Mesenchymal stem cell (in vitro differentiated cells and primary cell): ENCODE measurements at regions not wholly inside any gene's neighbourhood (a gene's known extent, or its start where the extent isn't known, plus 50 kb on each side); places are given as distances from the start of the nearest gene placed in this dataset.

Experiments used
- DNase-seq: peaks from one replicate; pipeline ENCODE4 v3.0.0-alpha.2; 2013
- H2AFZ ChIP-seq: one replicate; pipeline ENCODE4 v1.6.1; 2013; ENCODE audit warnings: low read depth, mild to moderate bottlenecking, control low read depth, inconsistent platforms, low read length, moderate library complexity
- H2AK5ac ChIP-seq: 2 replicates; pipeline ENCODE4 v1.6.1; 2013; ENCODE audit warnings: low read length, moderate library complexity, mild to moderate bottlenecking, inconsistent platforms; ENCODE audit not compliant: severe bottlenecking
- H2BK120ac ChIP-seq: one replicate; pipeline ENCODE4 v1.6.1; 2013; ENCODE audit warnings: low read depth, mild to moderate bottlenecking, inconsistent platforms, low read length, moderate library complexity
- H2BK12ac ChIP-seq, 2 experiments: one replicate each; pipeline ENCODE4 v1.6.1; 2013; ENCODE audit warnings: inconsistent platforms in 2 of 2, low read length in 2 of 2, mild to moderate bottlenecking in 2 of 2, moderate library complexity in 2 of 2, control low read depth in 1 of 2
- H2BK15ac ChIP-seq: one replicate; pipeline ENCODE4 v1.6.1; 2013; ENCODE audit warnings: mild to moderate bottlenecking, low read depth, inconsistent platforms; ENCODE audit not compliant: poor library complexity, severe bottlenecking
- H2BK5ac ChIP-seq: 2 replicates; pipeline ENCODE4 v1.6.1; 2013; ENCODE audit warnings: low read depth, mild to moderate bottlenecking, low read length, control low read depth, inconsistent platforms; ENCODE audit not compliant: poor library complexity, severe bottlenecking
- H3K14ac ChIP-seq, 2 experiments: one replicate each; pipeline ENCODE4 v1.6.1; 2013; ENCODE audit warnings: inconsistent platforms in 2 of 2, low read length in 2 of 2, control low read depth in 1 of 2, mild to moderate bottlenecking in 1 of 2, moderate library complexity in 1 of 2
- H3K18ac ChIP-seq, 2 experiments: one replicate each; pipeline ENCODE4 v1.6.1; 2013; ENCODE audit warnings: inconsistent platforms in 2 of 2, low read length in 2 of 2, control low read depth in 1 of 2, low read depth in 1 of 2, mild to moderate bottlenecking in 1 of 2
- H3K23ac ChIP-seq, 2 experiments: one replicate each; pipeline ENCODE4 v1.6.1; 2013; ENCODE audit warnings: inconsistent platforms in 2 of 2, low read length in 2 of 2, mild to moderate bottlenecking in 2 of 2, moderate library complexity in 2 of 2, control low read depth in 1 of 2
- H3K27ac ChIP-seq: 2 replicates; pipeline ENCODE4 v1.5.1; 2013; ENCODE audit warnings: mild to moderate bottlenecking, moderate library complexity, low read length, control low read depth, inconsistent platforms; ENCODE audit not compliant: poor library complexity, severe bottlenecking
- H3K27me3 ChIP-seq, 2 experiments: 2 replicates each; pipeline versions ENCODE4 v1.6.1 to v1.7.0; 2013; ENCODE audit warnings: low read length in 2 of 2, mild to moderate bottlenecking in 2 of 2, moderate library complexity in 2 of 2, control low read depth in 1 of 2, inconsistent platforms in 1 of 2; ENCODE audit not compliant: control insufficient read depth in 1 of 2, insufficient read depth in 1 of 2
- H3K36me3 ChIP-seq, 2 experiments: 2 replicates each; pipeline versions ENCODE4 v1.6.1 to v1.7.0; 2013; ENCODE audit warnings: low read length in 2 of 2, control low read depth in 1 of 2, inconsistent platforms in 1 of 2, low read depth in 1 of 2, mild to moderate bottlenecking in 1 of 2; ENCODE audit not compliant: insufficient read depth in 2 of 2, control insufficient read depth in 1 of 2
- H3K4ac ChIP-seq, 2 experiments: one replicate each; pipeline ENCODE4 v1.6.1; 2013; ENCODE audit warnings: inconsistent platforms in 2 of 2, low read length in 2 of 2, mild to moderate bottlenecking in 2 of 2, moderate library complexity in 2 of 2, control low read depth in 1 of 2, low read depth in 1 of 2
- H3K4me1 ChIP-seq: 2 replicates; pipeline ENCODE4 v1.6.1; 2013; ENCODE audit warnings: low read depth, low read length, control low read depth; ENCODE audit not compliant: control insufficient read depth, insufficient read depth
- H3K4me2 ChIP-seq: 2 replicates; pipeline ENCODE4 v1.6.1; 2013; ENCODE audit warnings: low read length, mild to moderate bottlenecking, inconsistent platforms; ENCODE audit not compliant: poor library complexity, severe bottlenecking
- H3K4me3 ChIP-seq, 2 experiments: 2 replicates each; pipeline versions ENCODE4 v1.5.1 to v1.7.0; 2013; ENCODE audit warnings: low read length in 2 of 2, mild to moderate bottlenecking in 2 of 2, control low read depth in 1 of 2, low read depth in 1 of 2; ENCODE audit not compliant: insufficient read depth in 1 of 2
- H3K79me1 ChIP-seq: replicated peaks from 2 replicates; pipeline ENCODE4 v1.6.1; 2013; ENCODE audit warnings: mild to moderate bottlenecking, control low read depth, low read length, inconsistent platforms; ENCODE audit not compliant: poor library complexity, severe bottlenecking
- H3K9ac ChIP-seq: 2 replicates; pipeline ENCODE4 v1.7.0; 2013; ENCODE audit warnings: mild to moderate bottlenecking, low read length, moderate library complexity
- H3K9me3 ChIP-seq: 2 replicates; pipeline ENCODE4 v1.7.0; 2013; ENCODE audit warnings: mild to moderate bottlenecking, low read length; ENCODE audit not compliant: control insufficient read depth
- H4K8ac ChIP-seq: one replicate; pipeline ENCODE4 v1.6.1; 2013; ENCODE audit warnings: inconsistent platforms, mild to moderate bottlenecking, low read length, moderate library complexity
- H4K91ac ChIP-seq: one replicate; pipeline ENCODE4 v1.6.1; 2013; ENCODE audit warnings: mild to moderate bottlenecking, low read length, inconsistent platforms
- WGBS: methylation state at CpG from one replicate; pipeline ENCODE4 v1.1.7; 2013; ENCODE audit warnings: mixed read lengths; 5-methylcytosine and 5-hydroxymethylcytosine counted together

DNA sequence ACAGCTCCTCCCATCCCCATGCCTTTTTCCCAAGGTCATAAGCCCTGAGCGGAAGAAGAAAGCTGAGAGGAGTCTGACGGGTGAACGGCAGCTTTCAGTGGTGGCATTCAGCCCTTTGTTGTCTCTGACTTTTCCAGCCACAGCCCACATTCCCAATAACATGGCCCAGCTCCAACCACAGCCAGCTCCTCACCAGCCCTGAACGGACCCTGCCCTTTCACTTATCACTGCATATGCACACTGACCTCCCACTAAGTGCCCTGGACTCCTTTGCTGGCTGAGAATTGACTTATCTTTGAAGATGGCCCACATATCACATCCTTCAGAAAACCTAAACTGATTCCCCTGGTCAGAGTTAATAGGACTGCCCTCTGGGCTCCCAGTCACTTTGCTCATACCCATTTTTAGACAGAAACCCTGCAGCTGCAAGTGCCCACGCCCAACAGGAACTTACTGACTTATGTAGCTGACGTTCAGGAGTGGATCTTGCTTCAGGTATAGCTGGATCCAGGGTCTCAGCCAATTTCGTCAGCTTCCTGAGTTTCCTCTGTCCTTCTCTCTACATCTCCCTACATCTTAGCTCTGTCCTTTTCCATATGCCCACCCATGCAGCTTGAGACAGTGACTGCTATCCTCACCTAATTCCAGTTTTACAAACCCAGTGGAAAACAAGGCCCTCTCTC, 348.5 kb upstream of the PROK2 start:
- H2AK5ac ChIP-seq, result no peak overlapping the region
- no peak overlapping the region for H3K4me2 ChIP-seq
- H2AFZ ChIP-seq, result no peak overlapping the region
- H3K4ac ChIP-seq, result no peak overlapping the region
- no peak overlapping the region for H3K4me3 ChIP-seq
- H4K91ac ChIP-seq, result no peak overlapping the region
- H3K4me1 ChIP-seq, result no peaks in the 10 kb centered on the region
- H3K18ac ChIP-seq, result no peak overlapping the region
- H2BK120ac ChIP-seq, result no peak overlapping the region
- no peak overlapping the region for H2BK5ac ChIP-seq
- H3K14ac ChIP-seq, result no peak overlapping the region
- no peak overlapping the region for H2BK15ac ChIP-seq
- no peak for DNase-seq
- no peak overlapping the region for H3K27ac ChIP-seq
- H2BK12ac ChIP-seq, result no peak overlapping the region
- no peaks in the 10 kb centered on the region for H3K36me3 ChIP-seq
- no peak overlapping the region for H3K9ac ChIP-seq
- H3K23ac ChIP-seq, result no peak overlapping the region
- no peaks in the 10 kb centered on the region for H3K79me1 ChIP-seq
- H3K9me3 ChIP-seq, result peaks cover 4% of the 10 kb centered on the region
- H4K8ac ChIP-seq, result no peak overlapping the region
- peaks cover 8 to 23% of the 10 kb centered on the region in 2 experiments for H3K27me3 ChIP-seq
- WGBS, result 85% methylated on average over 7 of the region's 7 CpGs

DNA sequence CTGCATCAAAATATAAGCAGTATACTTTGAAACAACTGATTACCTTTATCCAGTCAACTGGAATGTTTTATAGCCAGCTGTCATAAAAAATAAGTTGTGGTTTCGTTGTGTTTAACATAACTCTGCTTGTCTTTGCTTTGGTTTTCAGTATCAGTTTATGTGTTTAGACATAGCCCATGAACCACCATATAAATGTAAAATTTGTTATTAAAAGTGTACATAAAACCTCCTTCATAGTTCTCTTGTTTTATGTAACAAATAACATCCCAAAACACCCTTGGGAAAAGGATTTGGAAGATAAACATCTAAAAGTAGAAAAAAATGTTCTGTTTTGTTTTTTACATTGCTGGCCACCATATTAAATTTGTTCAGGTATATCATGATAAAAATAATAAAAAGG, 347.0 kb upstream of the PROK2 start:
- no peak overlapping the region for H3K4me3 ChIP-seq
- H4K8ac ChIP-seq, result no peak overlapping the region
- WGBS, result no CpG with 5 or more reads among the region's 1 CpG
- H3K9me3 ChIP-seq, result peaks cover 4% of the 10 kb centered on the region
- no peaks in the 10 kb centered on the region for H3K4me1 ChIP-seq
- H3K4ac ChIP-seq, result no peak overlapping the region
- H3K18ac ChIP-seq, result no peak overlapping the region
- no peak overlapping the region for H2AFZ ChIP-seq
- no peak overlapping the region for H3K4me2 ChIP-seq
- no peak overlapping the region for H2BK12ac ChIP-seq
- no peaks in the 10 kb centered on the region for H3K79me1 ChIP-seq
- H3K9ac ChIP-seq, result no peak overlapping the region
- no peak overlapping the region for H3K14ac ChIP-seq
- H2AK5ac ChIP-seq, result no peak overlapping the region
- no peak overlapping the region for H4K91ac ChIP-seq
- no peak overlapping the region for H2BK5ac ChIP-seq
- no peak overlapping the region for H3K27ac ChIP-seq
- no peaks in the 10 kb centered on the region for H3K36me3 ChIP-seq
- H2BK15ac ChIP-seq, result no peak overlapping the region
- H3K27me3 ChIP-seq, result peaks cover 8 to 23% of the 10 kb centered on the region in 2 experiments
- no peak for DNase-seq
- no peak overlapping the region for H3K23ac ChIP-seq
- no peak overlapping the region for H2BK120ac ChIP-seq

DNA sequence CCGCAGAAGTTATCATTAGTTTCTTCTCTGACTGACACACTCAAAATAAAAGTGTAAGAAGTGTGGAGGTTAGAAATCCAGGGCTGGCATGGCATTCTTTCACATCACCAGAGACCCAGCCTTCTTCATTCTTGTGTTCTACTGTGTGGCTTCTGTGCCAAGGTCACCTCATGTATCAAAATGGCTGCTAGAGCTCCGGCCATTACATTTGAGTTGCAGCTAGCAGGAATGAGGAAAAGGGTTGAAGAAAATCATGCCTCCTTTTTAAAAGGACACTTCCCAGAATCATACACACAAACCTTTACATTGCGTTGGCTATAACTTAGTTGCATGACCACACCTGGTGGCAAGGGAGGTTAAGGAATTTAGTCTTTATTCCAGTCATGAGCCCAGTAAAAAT, 345.6 kb upstream of the PROK2 start:
- WGBS, result 100% methylated on average over 3 of the region's 3 CpGs
- H3K23ac ChIP-seq, result no peak overlapping the region
- H3K36me3 ChIP-seq, result no peaks in the 10 kb centered on the region
- DNase-seq, result no peak
- H4K8ac ChIP-seq, result no peak overlapping the region
- no peak overlapping the region for H3K9ac ChIP-seq
- H2AFZ ChIP-seq, result no peak overlapping the region
- H3K27ac ChIP-seq, result no peak overlapping the region
- H3K27me3 ChIP-seq, result peaks cover 6 to 21% of the 10 kb centered on the region in 2 experiments
- no peak overlapping the region for H2BK120ac ChIP-seq
- no peak overlapping the region for H2AK5ac ChIP-seq
- H3K4ac ChIP-seq, result no peak overlapping the region
- H3K4me2 ChIP-seq, result no peak overlapping the region
- no peaks in the 10 kb centered on the region for H3K4me1 ChIP-seq
- H3K18ac ChIP-seq, result no peak overlapping the region
- H2BK12ac ChIP-seq, result no peak overlapping the region
- H4K91ac ChIP-seq, result no peak overlapping the region
- no peak overlapping the region for H3K14ac ChIP-seq
- H3K4me3 ChIP-seq, result no peak overlapping the region
- H3K9me3 ChIP-seq, result peaks cover 4% of the 10 kb centered on the region
- no peaks in the 10 kb centered on the region for H3K79me1 ChIP-seq
- H2BK15ac ChIP-seq, result peak overlapping the region; percentile 3
- H2BK5ac ChIP-seq, result no peak overlapping the region

DNA sequence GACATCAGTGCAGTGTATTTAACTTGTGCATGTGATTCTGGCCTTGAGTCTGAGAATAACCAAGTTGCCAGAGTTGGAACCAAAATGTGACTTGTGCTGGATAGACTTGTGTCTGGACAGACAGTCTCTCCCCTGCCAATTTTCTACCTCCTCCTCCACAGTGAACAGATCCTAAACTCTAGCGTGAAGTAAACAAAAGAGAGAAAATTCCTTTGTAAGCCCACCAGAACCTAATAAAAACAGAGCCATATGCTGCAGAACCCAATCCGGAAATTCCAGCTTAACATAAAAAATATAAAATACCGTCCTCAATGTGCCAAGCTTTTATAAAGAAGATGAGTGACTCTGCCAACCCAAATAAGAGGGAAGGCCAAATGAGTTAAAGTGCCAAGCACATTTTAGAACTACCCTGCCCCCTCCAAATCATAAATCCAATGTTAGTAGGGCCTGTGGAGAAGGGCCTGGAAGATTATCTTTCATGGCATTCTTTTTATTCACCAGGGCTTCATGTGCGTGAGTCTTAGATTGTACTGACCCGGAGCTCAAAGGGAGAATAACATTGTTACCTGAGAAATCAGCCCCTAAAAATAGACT, 344.6 kb upstream of the PROK2 start:
- Histone ChIP-seq H3K27ac (no peak overlapping the region), H2AFZ (no peak overlapping the region), H3K4ac (no peak overlapping the region), H3K23ac (no peak overlapping the region), H3K36me3 (no peaks in the 10 kb centered on the region), H3K4me1 (no peaks in the 10 kb centered on the region), H4K8ac (no peak overlapping the region), H2BK15ac (no peak overlapping the region), H3K79me1 (no peaks in the 10 kb centered on the region), H2BK12ac (no peak overlapping the region), H3K27me3 (peaks cover 0 to 15% of the 10 kb centered on the region in 2 experiments), H2BK5ac (no peak overlapping the region), H3K4me2 (no peak overlapping the region), H2BK120ac (no peak overlapping the region), H3K9ac (no peak overlapping the region), H3K4me3 (no peak overlapping the region), H4K91ac (no peak overlapping the region), H3K14ac (no peak overlapping the region), H2AK5ac (no peak overlapping the region), H3K18ac (no peak overlapping the region), H3K9me3 (peaks cover 4% of the 10 kb centered on the region)
- WGBS, result 90% methylated on average over 3 of the region's 5 CpGs
- no peak for DNase-seq
